Spinal cord (tissue), 9 donors: ENCODE measurements at regions not wholly inside any gene's neighbourhood (a gene's known extent, or its start where the extent isn't known, plus 50 kb on each side); places are given as distances from the start of the nearest gene placed in this dataset.

Source experiments
- DNase-seq, 6 donors: peaks; one replicate each; pipeline versions ENCODE4 v3.0.0 to v3.0.0-alpha.2; 2013 to 2015; ENCODE audit warnings: low spot score in 6 of 6, low read depth in 4 of 6
- H3K27ac ChIP-seq: one replicate; pipeline ENCODE4 v1.5.1; 2013; ENCODE audit warnings: low read depth, low read length, control low read depth
- H3K27me3 ChIP-seq: one replicate; pipeline ENCODE4 v1.6.1; 2013; ENCODE audit warnings: low read length; ENCODE audit not compliant: control insufficient read depth, insufficient read depth
- H3K36me3 ChIP-seq: one replicate; pipeline ENCODE4 v1.6.1; 2013; ENCODE audit warnings: low read length; ENCODE audit not compliant: control insufficient read depth, insufficient read depth
- H3K4me1 ChIP-seq: one replicate; pipeline ENCODE4 v1.6.1; 2013; ENCODE audit warnings: low read length; ENCODE audit not compliant: control insufficient read depth, insufficient read depth
- H3K4me3 ChIP-seq: one replicate; pipeline ENCODE4 v1.5.1; 2013; ENCODE audit warnings: low read depth, low read length, control low read depth
- H3K9me3 ChIP-seq: one replicate; pipeline ENCODE4 v1.6.1; 2013; ENCODE audit warnings: low read length; ENCODE audit not compliant: control insufficient read depth, insufficient read depth
- WGBS: methylation state at CpG from one replicate; pipeline ENCODE4 v1.1.5; 2013; ENCODE audit warnings: missing lambda C conversion rate; ENCODE audit not compliant: insufficient coverage; 5-methylcytosine and 5-hydroxymethylcytosine counted together
- donor health status: healthy.

GRCh38 chr15:98381446-98381845, 266.9 kb upstream of the IGF1R start:
- H3K27me3 ChIP-seq, result no peaks in the 10 kb centered on the region
- DNase-seq, result no peak
- H3K36me3 ChIP-seq, result no peaks in the 10 kb centered on the region
- H3K27ac ChIP-seq, result no peak overlapping the region
- 96% methylated on average over 2 of the region's 2 CpGs for WGBS
- H3K4me1 ChIP-seq, result no peaks in the 10 kb centered on the region
- no peak overlapping the region for H3K4me3 ChIP-seq
- peaks cover 4% of the 10 kb centered on the region for H3K9me3 ChIP-seq

- Histone ChIP-seq H3K27ac (no peak overlapping the region), H3K4me1 (no peaks in the 10 kb centered on the region), H3K9me3 (peaks cover 4% of the 10 kb centered on the region), H3K4me3 (no peak overlapping the region), H3K27me3 (no peaks in the 10 kb centered on the region), H3K36me3 (no peaks in the 10 kb centered on the region)
- no peak for DNase-seq
- WGBS, result 63% methylated on average over 6 of the region's 6 CpGs
Measured at GRCh38 chr15:98382139-98382538, 266.2 kb upstream of the IGF1R start.

DNA sequence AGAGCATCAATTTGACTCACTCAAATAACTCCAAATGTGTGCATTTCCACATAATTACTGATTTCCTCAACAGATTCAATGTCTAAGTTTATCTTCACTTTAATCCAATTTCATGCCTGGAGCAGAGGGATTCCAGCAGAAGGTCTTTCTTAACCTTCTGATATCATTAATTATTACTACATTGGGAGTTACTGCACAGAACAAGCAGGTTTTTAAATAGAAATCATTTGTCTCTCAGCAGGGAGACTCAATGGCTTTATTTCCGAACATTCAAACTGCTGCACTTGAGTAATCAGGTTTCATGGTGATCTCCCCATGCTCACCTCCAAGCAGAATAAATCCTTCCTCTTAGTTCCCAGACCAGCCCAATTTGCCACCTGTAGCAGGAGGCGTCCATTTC, 264.8 kb upstream of the IGF1R start:
- Histone ChIP-seq H3K4me1 (no peaks in the 10 kb centered on the region), H3K27ac (no peak overlapping the region), H3K9me3 (peaks cover 3% of the 10 kb centered on the region), H3K36me3 (no peaks in the 10 kb centered on the region), H3K27me3 (no peaks in the 10 kb centered on the region), H3K4me3 (no peak overlapping the region)
- peak in 1 of 6 donors; percentile 83 for DNase-seq
- WGBS, result 44% methylated on average over 1 of the region's 2 CpGs

GRCh38 chr15:98384328-98385029, 263.9 kb upstream of the IGF1R start:
- DNase-seq, result no peak
- Histone ChIP-seq H3K4me1 (no peaks in the 10 kb centered on the region), H3K4me3 (no peak overlapping the region), H3K27ac (no peak overlapping the region), H3K36me3 (no peaks in the 10 kb centered on the region), H3K27me3 (no peaks in the 10 kb centered on the region), H3K9me3 (peaks cover 2% of the 10 kb centered on the region)
- 54% methylated on average over 5 of the region's 9 CpGs for WGBS

- WGBS, result 91% methylated on average over 6 of the region's 11 CpGs
- Histone ChIP-seq H3K9me3 (no peaks in the 10 kb centered on the region), H3K4me3 (no peak overlapping the region), H3K27ac (no peak overlapping the region), H3K4me1 (no peaks in the 10 kb centered on the region), H3K27me3 (no peaks in the 10 kb centered on the region), H3K36me3 (no peaks in the 10 kb centered on the region)
- DNase-seq, result no peak
Measured at GRCh38 chr15:98385752-98386381, 262.5 kb upstream of the IGF1R start.

- Histone ChIP-seq H3K4me1 (no peaks in the 10 kb centered on the region), H3K27me3 (no peaks in the 10 kb centered on the region), H3K27ac (no peak overlapping the region), H3K4me3 (no peak overlapping the region), H3K36me3 (no peaks in the 10 kb centered on the region), H3K9me3 (no peaks in the 10 kb centered on the region)
- DNase-seq, result peak in 1 of 6 donors; percentile 25
- 63% methylated on average over 2 of the region's 8 CpGs for WGBS
Measured at GRCh38 chr15:98386561-98386960, 261.8 kb upstream of the IGF1R start.

DNA sequence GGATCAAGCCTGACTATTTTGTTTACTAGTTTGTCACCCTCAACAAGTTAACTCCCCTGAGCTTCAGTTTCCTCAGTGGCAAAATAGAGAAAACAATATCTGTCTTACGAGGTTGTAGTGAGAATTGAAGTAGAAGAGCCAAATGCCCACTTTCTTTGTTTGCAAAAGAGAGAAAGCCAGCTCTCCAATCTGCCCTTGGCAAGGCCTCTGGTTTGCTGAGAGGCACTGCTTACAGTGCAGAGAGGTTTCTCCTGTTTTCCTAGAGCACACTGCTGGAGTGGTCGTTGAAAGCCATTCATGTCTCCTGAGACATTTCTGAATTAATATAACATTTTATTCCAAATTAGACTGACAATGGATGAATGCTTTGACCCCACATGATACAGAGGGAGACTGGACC, 260.5 kb upstream of the IGF1R start:
- no peaks in the 10 kb centered on the region for H3K4me1 ChIP-seq
- no peak overlapping the region for H3K4me3 ChIP-seq
- H3K27me3 ChIP-seq, result no peaks in the 10 kb centered on the region
- H3K36me3 ChIP-seq, result no peaks in the 10 kb centered on the region
- H3K27ac ChIP-seq, result no peak overlapping the region
- 33% methylated on average over 1 of the region's 2 CpGs for WGBS
- no peaks in the 10 kb centered on the region for H3K9me3 ChIP-seq
- DNase-seq, result peak in 1 of 6 donors; percentile 44

DNA sequence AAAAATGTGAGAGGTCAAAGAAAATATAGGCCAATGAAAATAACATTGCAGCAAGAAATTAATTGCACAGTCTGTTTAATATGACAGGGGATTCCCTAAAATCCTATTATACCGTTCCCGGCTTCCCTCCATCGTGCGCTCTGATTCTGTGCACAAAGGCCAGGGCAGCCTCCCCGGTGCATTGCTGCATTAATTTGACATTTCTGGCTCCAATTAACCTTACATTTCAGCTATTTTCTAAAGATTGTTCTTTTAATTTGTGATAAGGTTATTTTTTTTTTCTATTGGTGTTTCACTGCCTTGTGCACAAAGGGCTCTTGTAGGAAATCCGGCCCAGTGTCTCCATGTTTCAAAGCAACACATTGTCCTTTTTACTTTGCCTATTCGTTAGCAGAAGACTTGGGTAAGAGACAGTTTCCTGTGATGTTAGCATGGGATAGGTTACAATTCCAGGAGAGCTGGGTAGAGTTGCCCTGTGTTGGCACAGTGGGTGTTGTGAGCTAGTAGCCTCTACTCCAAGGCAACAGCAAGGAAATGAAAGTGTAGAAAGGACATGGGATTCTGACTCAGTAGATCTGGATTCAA, 257.3 kb upstream of the IGF1R start:
- Histone ChIP-seq H3K27ac (no peak overlapping the region), H3K4me3 (no peak overlapping the region), H3K36me3 (no peaks in the 10 kb centered on the region), H3K9me3 (no peaks in the 10 kb centered on the region), H3K4me1 (no peaks in the 10 kb centered on the region), H3K27me3 (no peaks in the 10 kb centered on the region)
- 80% methylated on average over 4 of the region's 7 CpGs for WGBS
- DNase-seq, result no peak

DNA sequence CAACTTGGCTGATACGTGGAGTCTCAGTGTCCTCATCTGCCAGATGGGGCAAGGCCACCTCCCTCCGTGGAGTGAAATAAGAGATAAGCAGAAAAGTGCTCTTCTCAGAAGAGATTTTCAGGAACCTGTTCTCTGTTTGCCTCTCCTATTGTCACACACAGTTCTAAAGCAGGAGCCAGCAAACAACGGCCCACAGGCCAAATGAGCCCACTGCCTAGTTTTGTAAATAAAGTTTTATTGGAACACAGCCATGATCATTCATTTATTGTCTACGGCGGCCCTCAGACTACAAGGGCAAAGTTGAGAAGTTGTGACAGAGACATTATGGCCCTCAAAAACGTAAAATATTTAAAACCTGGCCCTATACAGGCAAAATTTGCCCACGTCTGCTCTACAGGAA, 256.8 kb upstream of the IGF1R start:
- no peaks in the 10 kb centered on the region for H3K36me3 ChIP-seq
- H3K27me3 ChIP-seq, result no peaks in the 10 kb centered on the region
- WGBS, result 100% methylated on average over 4 of the region's 7 CpGs

DNA sequence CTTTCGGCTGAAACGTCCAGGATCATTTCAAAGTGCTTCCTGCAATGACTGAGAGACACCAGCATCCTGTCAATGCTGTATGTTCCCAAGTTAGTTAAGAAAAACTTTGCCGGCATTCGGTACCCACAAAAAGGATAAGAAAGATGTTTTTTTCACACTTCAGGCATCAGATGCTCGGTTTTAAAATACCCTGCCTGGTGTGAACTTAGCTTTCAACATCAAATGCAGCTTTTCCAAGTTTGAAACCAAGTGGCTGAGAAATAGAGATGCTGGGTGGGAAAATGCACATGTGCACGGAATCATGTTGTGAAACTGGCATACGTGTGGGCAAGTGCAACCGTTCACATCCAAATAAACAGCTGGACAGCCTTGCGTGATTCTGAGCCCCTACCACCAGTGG, 254.9 kb upstream of the IGF1R start:
- H3K4me3 ChIP-seq, result no peak overlapping the region
- peak in 1 of 6 donors; percentile 68 for DNase-seq
- 79% methylated on average over 9 of the region's 9 CpGs for WGBS
- no peaks in the 10 kb centered on the region for H3K9me3 ChIP-seq
- peaks cover 4% of the 10 kb centered on the region for H3K4me1 ChIP-seq
- H3K27me3 ChIP-seq, result no peaks in the 10 kb centered on the region
- no peak overlapping the region for H3K27ac ChIP-seq
- no peaks in the 10 kb centered on the region for H3K36me3 ChIP-seq

More for the DNA sequence above, 256.8 kb upstream of the IGF1R start:
- Histone ChIP-seq H3K4me3 (no peak overlapping the region), H3K4me1 (no peaks in the 10 kb centered on the region), H3K27ac (no peak overlapping the region), H3K9me3 (no peaks in the 10 kb centered on the region)
- no peak for DNase-seq
